Stimulated activated naive CD8-positive, alpha-beta T cell treated with anti-CD3 and anti-CD28 coated beads, Interleukin-15, amount 100 ng/mL, for 72 hours (primary cell): ENCODE measurements at regions not wholly inside any gene's neighbourhood (a gene's known extent, or its start where the extent isn't known, plus 50 kb on each side); places are given as distances from the start of the nearest gene placed in this dataset.

Experiments
- ATAC-seq: fragments of 150-1000 bp; cut with Tn5 transposase; 2 replicates; pipeline ENCODE4 v1.10.0; 2021; ENCODE audit warnings: mild to moderate bottlenecking, moderate library complexity
- DNase-seq, 2 donors: peaks; one replicate each; pipeline ENCODE4 v3.0.0; 2021 to 2022
- H3K27ac Mint-ChIP-seq, 2 donors: one replicate each; pipeline ENCODE4 v1.8.0; 2022; ENCODE audit warnings: mild to moderate bottlenecking in 2 of 2, mixed read lengths in 2 of 2, moderate library complexity in 2 of 2
- H3K27me3 Mint-ChIP-seq: one replicate; pipeline ENCODE4 v1.8.0; 2022; ENCODE audit warnings: mixed read lengths
- H3K4me1 Mint-ChIP-seq: one replicate; pipeline ENCODE4 v1.8.0; 2022; ENCODE audit warnings: mild to moderate bottlenecking, mixed read lengths
- H3K4me3 Mint-ChIP-seq, 2 donors: one replicate each; pipeline ENCODE4 v1.8.0; 2022; ENCODE audit warnings: mild to moderate bottlenecking in 2 of 2, mixed read lengths in 2 of 2, moderate library complexity in 1 of 2
- H3K9me3 Mint-ChIP-seq, 2 donors: one replicate each; pipeline ENCODE4 v1.8.0; 2022; ENCODE audit warnings: mixed read lengths in 2 of 2

DNA sequence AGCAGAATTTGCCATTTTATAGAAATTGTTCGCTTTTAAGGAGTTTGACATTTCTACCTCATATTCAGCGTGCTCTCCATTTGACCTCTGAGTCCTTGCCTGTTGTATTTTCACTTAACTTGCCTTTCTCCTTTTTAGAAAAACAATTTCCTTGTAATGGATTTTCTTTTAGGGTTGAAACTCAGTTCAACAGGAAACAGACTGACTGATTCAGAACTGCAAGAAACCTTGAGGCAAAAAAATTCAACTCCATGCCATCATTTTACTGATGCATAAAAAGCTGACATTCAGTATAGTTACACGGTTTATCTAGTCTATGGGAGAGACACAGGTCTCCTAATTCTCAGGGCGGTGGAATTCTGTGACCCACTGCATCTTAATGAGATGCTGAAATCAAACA lies 59.8 kb downstream of the MRPS30 start:
- ATAC-seq (no peak), DNase-seq (no peak)
- Mint-ChIP-seq H3K9me3 (no peaks in the 10 kb centered on the region), H3K27me3 (peaks cover 7% of the 10 kb centered on the region), H3K27ac (no peak overlapping the region), H3K4me1 (peaks cover 9% of the 10 kb centered on the region), H3K4me3 (no peak overlapping the region)

DNA sequence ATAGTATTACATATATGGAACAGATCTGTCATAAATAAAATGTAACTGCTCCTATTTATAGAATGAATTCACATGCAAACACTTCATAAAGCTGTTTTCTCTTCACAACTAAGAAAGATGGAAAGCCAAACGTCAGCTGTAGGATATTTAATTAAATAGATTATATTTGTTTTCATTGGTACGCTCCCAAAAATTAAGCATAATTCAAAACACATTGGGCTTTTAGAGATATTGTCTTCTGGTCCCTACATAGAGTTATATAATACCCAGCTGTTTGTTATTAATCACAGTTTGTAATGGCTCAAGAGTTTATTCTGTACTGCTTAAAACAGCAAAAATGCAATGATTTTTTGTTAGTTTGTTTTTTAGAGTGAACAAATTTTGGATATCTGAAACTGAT lies 61.2 kb downstream of the MRPS30 start:
- Mint-ChIP-seq H3K27me3 (peaks cover 7% of the 10 kb centered on the region), H3K4me3 (no peak overlapping the region), H3K9me3 (no peaks in the 10 kb centered on the region), H3K4me1 (peaks cover 14% of the 10 kb centered on the region), H3K27ac (no peak overlapping the region)
- ATAC-seq (no peak), DNase-seq (no peak)

DNA sequence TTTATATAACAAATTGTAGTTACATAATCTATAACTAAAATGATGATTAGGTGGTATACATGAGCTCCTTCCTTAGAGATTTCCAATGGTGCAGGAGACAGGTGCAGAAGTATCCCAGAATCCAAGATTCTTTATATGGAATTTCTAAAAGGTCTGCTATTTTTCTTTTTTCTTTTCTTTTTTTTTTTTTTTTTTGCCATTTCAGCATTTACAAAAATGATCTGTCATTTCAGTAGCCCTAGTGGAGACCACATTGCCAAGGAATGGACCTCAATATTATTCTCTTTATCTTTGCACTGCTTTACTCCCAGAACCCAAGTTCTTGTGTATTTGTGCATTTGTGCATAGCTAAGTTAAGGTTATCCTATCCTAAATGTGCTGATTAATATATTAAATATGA lies 61.7 kb downstream of the MRPS30 start:
- ATAC-seq (no peak), DNase-seq (no peak)
- H3K27ac Mint-ChIP-seq = no peak overlapping the region
- peaks cover 7% of the 10 kb centered on the region for H3K27me3 Mint-ChIP-seq
- H3K4me3 Mint-ChIP-seq = no peak overlapping the region
- peaks cover 17% of the 10 kb centered on the region for H3K4me1 Mint-ChIP-seq
- no peaks in the 10 kb centered on the region for H3K9me3 Mint-ChIP-seq

DNA sequence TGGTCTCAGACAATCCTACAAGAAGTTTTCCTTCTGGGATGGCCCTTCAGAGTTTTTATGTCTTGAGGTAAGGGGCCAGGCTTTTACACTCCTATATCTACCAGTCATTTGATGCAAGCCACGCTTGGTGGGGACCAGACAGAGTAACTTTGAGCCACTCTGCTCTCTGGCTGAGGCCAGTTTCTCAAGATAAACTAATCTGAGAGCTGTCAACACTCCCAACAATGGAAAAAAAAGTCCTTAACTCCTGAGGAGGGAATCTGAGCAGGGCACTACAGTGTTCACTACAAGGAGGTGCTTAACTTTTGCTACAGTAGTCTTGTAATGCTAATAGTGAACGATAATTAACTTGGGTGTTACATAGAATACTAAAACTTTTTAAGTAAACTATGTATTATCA lies 62.7 kb downstream of the MRPS30 start:
- DNase-seq (no peak), ATAC-seq (no peak)
- H3K4me3 Mint-ChIP-seq = no peak overlapping the region
- no peak overlapping the region for H3K27ac Mint-ChIP-seq
- H3K4me1 Mint-ChIP-seq = peaks cover 27% of the 10 kb centered on the region
- peaks cover 7% of the 10 kb centered on the region for H3K27me3 Mint-ChIP-seq
- H3K9me3 Mint-ChIP-seq = no peaks in the 10 kb centered on the region

DNA sequence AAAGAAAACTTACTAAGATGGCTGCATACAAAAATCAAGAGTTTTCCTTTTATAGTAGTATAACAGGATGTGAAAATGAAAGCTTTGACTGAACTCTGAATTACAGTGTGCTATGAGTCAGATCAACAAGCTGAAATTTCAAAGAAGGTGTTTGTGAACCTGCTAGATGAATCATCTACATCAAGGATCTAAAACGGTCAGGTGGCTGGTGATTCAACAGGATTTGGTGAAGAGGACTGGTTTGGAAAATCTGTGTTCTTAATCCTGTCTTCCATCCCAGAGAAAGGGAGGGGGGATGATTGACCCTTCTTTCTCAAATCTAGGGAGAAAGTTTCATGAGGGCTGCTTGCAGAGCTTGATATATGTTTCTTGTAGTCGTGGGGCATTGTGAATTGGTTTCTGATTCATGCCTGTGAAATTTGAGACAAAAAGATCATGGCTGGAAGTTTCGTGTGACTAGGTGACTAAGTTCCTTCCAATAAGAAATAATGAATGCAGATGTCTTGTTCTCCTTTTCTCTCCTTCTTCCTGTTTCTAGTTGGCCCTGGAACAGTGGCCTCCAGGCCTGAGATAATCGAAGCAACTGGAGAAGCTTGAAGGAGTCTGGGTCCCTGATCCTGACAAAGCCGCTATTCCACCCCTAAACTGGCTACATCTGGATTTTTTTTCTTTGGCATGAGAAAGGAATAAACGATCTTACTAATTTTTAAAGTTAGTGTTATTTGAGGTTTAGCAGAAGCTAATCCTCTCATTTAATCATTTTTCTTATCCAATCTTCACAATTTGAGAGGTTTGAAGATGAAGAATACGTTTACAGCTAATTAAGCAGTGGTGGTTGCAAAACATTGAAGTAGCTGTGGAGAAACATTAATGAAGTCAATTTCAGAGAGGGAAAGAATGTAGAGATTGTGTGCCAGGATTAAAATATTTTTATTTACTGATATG lies 67.2 kb downstream of the MRPS30 start:
- DNase-seq (peak; percentile 37 to 43), ATAC-seq (peak; percentile 99)
- H3K27ac Mint-ChIP-seq = peak overlapping the region; percentile 74 to 96
- peaks cover 26% of the 10 kb centered on the region for H3K4me1 Mint-ChIP-seq
- peaks cover under 1 to 5% of the 10 kb centered on the region in 2 donors for H3K9me3 Mint-ChIP-seq
- H3K4me3 Mint-ChIP-seq = peak overlapping the region; percentile 46 to 50
- H3K27me3 Mint-ChIP-seq = peaks cover 1% of the 10 kb centered on the region

DNA sequence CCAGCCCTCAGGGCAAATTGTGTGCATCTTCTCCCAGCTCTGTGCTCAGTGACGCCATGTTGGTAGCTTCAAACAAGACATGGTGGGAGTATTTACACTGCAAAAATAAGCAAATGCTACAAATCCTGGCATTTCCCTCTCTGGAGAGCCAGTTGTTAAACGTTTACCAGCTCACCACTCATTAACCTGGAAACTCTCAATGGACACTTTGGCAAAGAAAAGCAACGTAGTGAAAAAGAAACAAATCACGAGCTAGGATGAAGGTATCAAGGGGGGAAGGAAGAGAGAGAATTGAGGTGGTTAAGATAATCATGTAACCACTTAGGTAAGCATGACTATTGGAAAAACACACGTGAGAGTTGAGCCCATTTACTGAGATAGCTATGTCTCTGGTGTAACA lies 72.5 kb downstream of the MRPS30 start:
- ATAC-seq (no peak), DNase-seq (no peak)
- Mint-ChIP-seq H3K27me3 (peaks cover 10% of the 10 kb centered on the region), H3K27ac (no peak overlapping the region), H3K4me1 (peaks cover 14% of the 10 kb centered on the region), H3K9me3 (peaks cover 5 to 8% of the 10 kb centered on the region in 2 donors), H3K4me3 (no peak overlapping the region)

DNA sequence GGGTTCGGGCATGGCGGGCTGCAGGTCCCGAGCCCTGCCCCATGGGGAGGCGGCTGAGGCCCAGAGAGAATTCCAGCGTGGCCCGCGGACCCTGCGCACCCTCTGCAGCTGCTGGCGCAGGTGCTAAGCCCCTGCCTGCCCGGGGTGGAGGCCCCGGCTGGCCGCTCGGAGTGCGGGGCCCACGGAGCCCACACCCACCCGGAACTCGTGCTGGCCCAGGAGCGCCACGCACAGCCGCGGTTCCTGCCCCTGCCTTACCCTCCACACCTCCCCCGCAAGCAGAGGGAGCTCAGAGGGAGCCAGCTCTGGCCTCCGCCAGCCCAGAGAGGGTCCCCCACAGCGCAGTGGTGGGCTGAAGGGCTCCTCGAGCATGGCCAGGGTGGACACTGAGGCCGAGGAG lies 75.3 kb downstream of the MRPS30 start:
- DNase-seq = no peak
- peak; percentile 66 for ATAC-seq
- peaks cover 5% of the 10 kb centered on the region for H3K4me1 Mint-ChIP-seq

GRCh38 chr5:44885903-44886302 lies 77.2 kb downstream of the MRPS30 start:
- ATAC-seq = peak; percentile 81
- Mint-ChIP-seq H3K27me3 (peaks cover 9% of the 10 kb centered on the region), H3K4me1 (peaks cover 5% of the 10 kb centered on the region), H3K9me3 (peaks cover 0 to 8% of the 10 kb centered on the region in 2 donors), H3K4me3 (no peak overlapping the region), H3K27ac (no peak overlapping the region)
- no peak for DNase-seq

More for the DNA sequence above, 75.3 kb downstream of the MRPS30 start:
- H3K27ac Mint-ChIP-seq = no peak overlapping the region
- no peak overlapping the region for H3K4me3 Mint-ChIP-seq
- H3K27me3 Mint-ChIP-seq = peaks cover 10% of the 10 kb centered on the region
- H3K9me3 Mint-ChIP-seq = peaks cover 0 to 8% of the 10 kb centered on the region in 2 donors

- Mint-ChIP-seq H3K4me3 (no peak overlapping the region), H3K9me3 (peaks cover 0 to 3% of the 10 kb centered on the region in 2 donors)
- DNase-seq = no peak
Measured at GRCh38 chr5:44887722-44888121, 79.0 kb downstream of the MRPS30 start.

GRCh38 chr5:44888435-44888834 lies 79.7 kb downstream of the MRPS30 start:
- ATAC-seq = no peak
- Mint-ChIP-seq H3K27me3 (no peaks in the 10 kb centered on the region), H3K27ac (no peak overlapping the region), H3K9me3 (peaks cover 4 to 10% of the 10 kb centered on the region in 2 donors), H3K4me1 (peaks cover 5% of the 10 kb centered on the region), H3K4me3 (no peak overlapping the region)
- no peak for DNase-seq

More at GRCh38 chr5:44887722-44888121, 79.0 kb downstream of the MRPS30 start:
- H3K4me1 Mint-ChIP-seq = peaks cover 5% of the 10 kb centered on the region
- ATAC-seq = no peak
- H3K27me3 Mint-ChIP-seq = no peaks in the 10 kb centered on the region
- no peak overlapping the region for H3K27ac Mint-ChIP-seq

- ATAC-seq = no peak
- Mint-ChIP-seq H3K4me3 (no peak overlapping the region), H3K9me3 (peaks cover 5 to 11% of the 10 kb centered on the region in 2 donors), H3K4me1 (peaks cover 1% of the 10 kb centered on the region), H3K27ac (no peak overlapping the region), H3K27me3 (peaks cover 10% of the 10 kb centered on the region)
- no peak for DNase-seq
Measured at GRCh38 chr5:44891116-44891515, 82.4 kb downstream of the MRPS30 start.

- ATAC-seq (no peak), DNase-seq (no peak)
- Mint-ChIP-seq H3K4me3 (no peak overlapping the region), H3K27ac (no peak overlapping the region), H3K27me3 (peaks cover 15% of the 10 kb centered on the region), H3K4me1 (peaks cover 11% of the 10 kb centered on the region), H3K9me3 (no peaks in the 10 kb centered on the region)
Measured at GRCh38 chr5:44900273-44900954, 91.7 kb downstream of the MRPS30 start.

DNA sequence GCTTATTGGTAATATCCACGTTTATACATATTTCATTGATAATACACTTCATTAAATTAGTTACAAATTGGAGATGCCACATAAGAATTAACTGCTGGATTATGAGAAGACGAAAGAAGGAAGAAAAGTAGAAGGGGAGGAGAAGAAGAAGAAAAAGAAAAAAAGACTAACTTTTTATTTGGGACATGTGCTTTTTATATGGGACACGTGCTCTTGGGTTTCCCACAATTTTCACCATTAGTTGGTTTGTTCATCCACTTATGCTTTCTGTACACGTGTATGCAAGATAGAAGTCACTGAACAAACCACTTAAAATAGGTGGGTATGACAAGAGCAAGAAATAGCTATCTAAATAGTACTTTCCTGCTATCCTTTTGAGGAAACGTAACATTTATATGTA lies 98.6 kb downstream of the MRPS30 start:
- no peaks in the 10 kb centered on the region for H3K4me1 Mint-ChIP-seq
- DNase-seq (no peak), ATAC-seq (no peak)
- H3K4me3 Mint-ChIP-seq = no peak overlapping the region
- H3K27ac Mint-ChIP-seq = no peak overlapping the region
- no peaks in the 10 kb centered on the region for H3K27me3 Mint-ChIP-seq
- no peaks in the 10 kb centered on the region for H3K9me3 Mint-ChIP-seq

- H3K27me3 Mint-ChIP-seq = no peaks in the 10 kb centered on the region
- DNase-seq (no peak), ATAC-seq (no peak)
- H3K4me1 Mint-ChIP-seq = no peaks in the 10 kb centered on the region
- no peaks in the 10 kb centered on the region for H3K9me3 Mint-ChIP-seq
- H3K4me3 Mint-ChIP-seq = no peak overlapping the region
- no peak overlapping the region for H3K27ac Mint-ChIP-seq
Measured at GRCh38 chr5:44909004-44909403, 100.3 kb downstream of the MRPS30 start.

DNA sequence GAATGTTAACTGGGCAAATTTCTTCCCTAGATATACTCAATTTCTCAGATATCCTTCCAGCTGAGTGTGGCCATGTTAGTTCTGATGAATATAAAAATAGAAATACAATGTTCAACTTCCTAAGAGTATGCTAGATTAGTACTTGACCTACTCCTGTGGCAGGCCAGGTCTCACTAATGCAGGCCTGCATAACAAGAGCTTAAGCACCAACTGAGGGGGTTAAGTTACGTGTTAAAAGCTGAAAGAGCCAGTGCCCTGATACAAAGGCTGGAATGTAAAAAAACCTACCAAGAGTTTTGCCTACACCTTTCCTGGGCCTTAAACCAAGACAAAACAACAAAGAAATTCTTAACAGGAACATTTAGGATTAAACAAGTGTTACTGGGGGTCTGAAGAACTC lies 102.8 kb downstream of the MRPS30 start:
- no peak overlapping the region for H3K4me3 Mint-ChIP-seq
- no peaks in the 10 kb centered on the region for H3K9me3 Mint-ChIP-seq
- ATAC-seq (no peak), DNase-seq (no peak)
- no peaks in the 10 kb centered on the region for H3K4me1 Mint-ChIP-seq
- H3K27ac Mint-ChIP-seq = no peak overlapping the region
- H3K27me3 Mint-ChIP-seq = no peaks in the 10 kb centered on the region

GRCh38 chr5:44914221-44914620 lies 105.5 kb downstream of the MRPS30 start:
- H3K27ac Mint-ChIP-seq = no peak overlapping the region
- H3K27me3 Mint-ChIP-seq = no peaks in the 10 kb centered on the region
- H3K4me3 Mint-ChIP-seq = no peak overlapping the region
- H3K4me1 Mint-ChIP-seq = no peaks in the 10 kb centered on the region
- peaks cover 0 to 4% of the 10 kb centered on the region in 2 donors for H3K9me3 Mint-ChIP-seq
- DNase-seq (no peak), ATAC-seq (no peak)
